Spinal cord (tissue), 9 donors: ENCODE measurements at regions not wholly inside any gene's neighbourhood (a gene's known extent, or its start where the extent isn't known, plus 50 kb on each side); places are given as distances from the start of the nearest gene placed in this dataset.

Experiments used
- DNase-seq, 6 donors: peaks; one replicate each; pipeline versions ENCODE4 v3.0.0 to v3.0.0-alpha.2; 2013 to 2015; ENCODE audit warnings: low spot score in 6 of 6, low read depth in 4 of 6
- H3K27ac ChIP-seq: one replicate; pipeline ENCODE4 v1.5.1; 2013; ENCODE audit warnings: low read depth, low read length, control low read depth
- H3K27me3 ChIP-seq: one replicate; pipeline ENCODE4 v1.6.1; 2013; ENCODE audit warnings: low read length; ENCODE audit not compliant: control insufficient read depth, insufficient read depth
- H3K36me3 ChIP-seq: one replicate; pipeline ENCODE4 v1.6.1; 2013; ENCODE audit warnings: low read length; ENCODE audit not compliant: control insufficient read depth, insufficient read depth
- H3K4me1 ChIP-seq: one replicate; pipeline ENCODE4 v1.6.1; 2013; ENCODE audit warnings: low read length; ENCODE audit not compliant: control insufficient read depth, insufficient read depth
- H3K4me3 ChIP-seq: one replicate; pipeline ENCODE4 v1.5.1; 2013; ENCODE audit warnings: low read depth, low read length, control low read depth
- H3K9me3 ChIP-seq: one replicate; pipeline ENCODE4 v1.6.1; 2013; ENCODE audit warnings: low read length; ENCODE audit not compliant: control insufficient read depth, insufficient read depth
- WGBS: methylation state at CpG from one replicate; pipeline ENCODE4 v1.1.5; 2013; ENCODE audit warnings: missing lambda C conversion rate; ENCODE audit not compliant: insufficient coverage; 5-methylcytosine and 5-hydroxymethylcytosine counted together
- donor health status: healthy.

GRCh38 chr2:2560374-2561015 is 229.4 kb upstream of the MYT1L start:
- 82% methylated on average over 16 of the region's 16 CpGs for WGBS
- DNase-seq: no peak
- no peaks in the 10 kb centered on the region for H3K36me3 ChIP-seq
- no peak overlapping the region for H3K4me3 ChIP-seq
- H3K27me3 ChIP-seq: no peaks in the 10 kb centered on the region
- H3K27ac ChIP-seq: no peak overlapping the region
- H3K9me3 ChIP-seq: no peaks in the 10 kb centered on the region
- peaks cover 13% of the 10 kb centered on the region for H3K4me1 ChIP-seq

GRCh38 chr2:2558476-2558875 is 227.4 kb upstream of the MYT1L start:
- DNase-seq: no peak

GRCh38 chr2:2557475-2557874 is 226.4 kb upstream of the MYT1L start:
- 78% methylated on average over 2 of the region's 5 CpGs for WGBS
- no peaks in the 10 kb centered on the region for H3K36me3 ChIP-seq
- no peaks in the 10 kb centered on the region for H3K9me3 ChIP-seq
- no peak overlapping the region for H3K4me3 ChIP-seq
- H3K4me1 ChIP-seq: peaks cover 6% of the 10 kb centered on the region
- no peaks in the 10 kb centered on the region for H3K27me3 ChIP-seq
- DNase-seq: no peak
- H3K27ac ChIP-seq: no peak overlapping the region

More at GRCh38 chr2:2558476-2558875, 227.4 kb upstream of the MYT1L start:
- Histone ChIP-seq H3K27ac (no peak overlapping the region), H3K4me3 (no peak overlapping the region), H3K36me3 (no peaks in the 10 kb centered on the region), H3K4me1 (peaks cover 6% of the 10 kb centered on the region), H3K27me3 (no peaks in the 10 kb centered on the region), H3K9me3 (no peaks in the 10 kb centered on the region)
- WGBS: 82% methylated on average over 9 of the region's 9 CpGs

- H3K4me1 ChIP-seq: peaks cover 8% of the 10 kb centered on the region
- H3K4me3 ChIP-seq: no peak overlapping the region
- no peaks in the 10 kb centered on the region for H3K36me3 ChIP-seq
- H3K27ac ChIP-seq: no peak overlapping the region
- H3K27me3 ChIP-seq: no peaks in the 10 kb centered on the region
- H3K9me3 ChIP-seq: no peaks in the 10 kb centered on the region
- no peak for DNase-seq
- 94% methylated on average over 3 of the region's 3 CpGs for WGBS
Observed at GRCh38 chr2:2550856-2551255, 219.8 kb upstream of the MYT1L start.

- Histone ChIP-seq H3K4me1 (peaks cover 19% of the 10 kb centered on the region), H3K27ac (no peak overlapping the region), H3K27me3 (no peaks in the 10 kb centered on the region), H3K4me3 (no peak overlapping the region), H3K36me3 (no peaks in the 10 kb centered on the region), H3K9me3 (no peaks in the 10 kb centered on the region)
- 75% methylated on average over 2 of the region's 4 CpGs for WGBS
- no peak for DNase-seq
Observed at GRCh38 chr2:2547911-2548310, 216.8 kb upstream of the MYT1L start.

GRCh38 chr2:2547451-2547850 is 216.4 kb upstream of the MYT1L start:
- Histone ChIP-seq H3K36me3 (no peaks in the 10 kb centered on the region), H3K27ac (no peak overlapping the region), H3K4me1 (peaks cover 23% of the 10 kb centered on the region), H3K9me3 (no peaks in the 10 kb centered on the region), H3K27me3 (no peaks in the 10 kb centered on the region), H3K4me3 (no peak overlapping the region)
- 54% methylated on average over 2 of the region's 3 CpGs for WGBS
- DNase-seq: no peak

GRCh38 chr2:2546046-2546445 is 215.0 kb upstream of the MYT1L start:
- WGBS: 100% methylated on average over 2 of the region's 9 CpGs

GRCh38 chr2:2542966-2543611 is 212.0 kb upstream of the MYT1L start:
- Histone ChIP-seq H3K9me3 (no peaks in the 10 kb centered on the region), H3K36me3 (no peaks in the 10 kb centered on the region), H3K4me1 (peaks cover 23% of the 10 kb centered on the region), H3K27me3 (no peaks in the 10 kb centered on the region), H3K4me3 (no peak overlapping the region), H3K27ac (peak overlapping the region; percentile 57)
- 50% methylated on average over 23 of the region's 25 CpGs for WGBS
- DNase-seq: peak in 4 of 6 donors; percentile 33 to 96 (median 64)

More at GRCh38 chr2:2546046-2546445, 215.0 kb upstream of the MYT1L start:
- no peak for DNase-seq
- no peaks in the 10 kb centered on the region for H3K9me3 ChIP-seq
- H3K4me3 ChIP-seq: no peak overlapping the region
- peaks cover 23% of the 10 kb centered on the region for H3K4me1 ChIP-seq
- no peaks in the 10 kb centered on the region for H3K27me3 ChIP-seq
- H3K36me3 ChIP-seq: no peaks in the 10 kb centered on the region
- no peak overlapping the region for H3K27ac ChIP-seq

GRCh38 chr2:2542316-2542715 is 211.2 kb upstream of the MYT1L start:
- WGBS: 74% methylated on average over 3 of the region's 4 CpGs
- H3K4me1 ChIP-seq: peaks cover 15% of the 10 kb centered on the region
- DNase-seq: no peak
- no peaks in the 10 kb centered on the region for H3K27me3 ChIP-seq
- no peaks in the 10 kb centered on the region for H3K36me3 ChIP-seq
- no peaks in the 10 kb centered on the region for H3K9me3 ChIP-seq
- no peak overlapping the region for H3K4me3 ChIP-seq
- no peak overlapping the region for H3K27ac ChIP-seq

GRCh38 chr2:2540406-2540805 is 209.3 kb upstream of the MYT1L start:
- H3K9me3 ChIP-seq: no peaks in the 10 kb centered on the region
- H3K36me3 ChIP-seq: no peaks in the 10 kb centered on the region
- H3K4me3 ChIP-seq: no peak overlapping the region
- DNase-seq: no peak
- H3K27ac ChIP-seq: no peak overlapping the region
- H3K27me3 ChIP-seq: no peaks in the 10 kb centered on the region
- WGBS: 90% methylated on average over 5 of the region's 9 CpGs
- peaks cover 17% of the 10 kb centered on the region for H3K4me1 ChIP-seq
